Left kidney (tissue), 1 donor: ENCODE measurements at regions not wholly inside any gene's neighbourhood (a gene's known extent, or its start where the extent isn't known, plus 50 kb on each side); places are given as distances from the start of the nearest gene placed in this dataset.
"Not testable (repeated sequence)": the region's sequence is repeated elsewhere in the genome, so short reads cannot be mapped to it uniquely, and the experiment has no call there.

Experiments used
- DNase-seq: peaks from one replicate; pipeline ENCODE4 v3.0.0-alpha.2; 2013

- no peak for DNase-seq
These were observed 289.3 kb downstream of the DUSP6 start for GRCh38 chr12:89062996-89063395.

DNA sequence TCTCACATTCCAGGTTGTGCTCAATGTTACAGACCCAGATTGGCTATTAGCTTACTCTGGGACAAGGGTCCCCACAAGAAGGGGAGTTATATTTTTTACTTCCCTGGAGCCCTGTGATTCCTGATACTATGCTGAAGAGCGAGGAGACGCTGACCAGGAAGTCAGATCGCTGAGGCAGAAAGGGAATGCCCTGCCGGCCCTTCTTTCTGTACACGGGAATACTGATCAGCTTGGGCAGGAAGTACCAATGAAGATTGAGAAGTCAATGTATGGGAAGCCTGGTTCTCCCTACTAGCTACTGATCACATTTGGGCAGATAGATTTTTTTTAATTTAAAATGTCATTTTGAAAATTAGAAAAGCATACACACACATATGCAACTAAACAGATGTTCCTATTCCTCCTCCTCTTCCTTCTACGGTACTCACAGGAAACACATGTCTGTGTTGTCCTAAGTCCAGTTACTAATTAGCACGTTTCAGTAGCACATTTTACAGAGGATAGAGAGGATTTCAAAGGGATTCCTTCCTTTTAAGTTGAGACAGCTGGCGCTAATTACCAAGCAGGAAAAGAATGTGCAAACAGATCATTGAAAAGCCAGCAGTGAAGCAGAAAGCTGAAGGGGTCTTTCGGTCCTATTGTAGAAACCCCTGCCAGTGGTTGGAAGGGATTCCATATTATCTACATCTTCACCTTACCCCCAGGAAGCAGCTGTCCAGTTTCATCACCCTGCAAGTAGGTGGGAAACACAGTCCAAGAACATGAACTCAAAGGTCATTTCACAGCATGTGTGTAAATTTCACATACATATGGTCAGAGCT is 292.4 kb downstream of the DUSP6 start:
- DNase-seq = no peak

DNA sequence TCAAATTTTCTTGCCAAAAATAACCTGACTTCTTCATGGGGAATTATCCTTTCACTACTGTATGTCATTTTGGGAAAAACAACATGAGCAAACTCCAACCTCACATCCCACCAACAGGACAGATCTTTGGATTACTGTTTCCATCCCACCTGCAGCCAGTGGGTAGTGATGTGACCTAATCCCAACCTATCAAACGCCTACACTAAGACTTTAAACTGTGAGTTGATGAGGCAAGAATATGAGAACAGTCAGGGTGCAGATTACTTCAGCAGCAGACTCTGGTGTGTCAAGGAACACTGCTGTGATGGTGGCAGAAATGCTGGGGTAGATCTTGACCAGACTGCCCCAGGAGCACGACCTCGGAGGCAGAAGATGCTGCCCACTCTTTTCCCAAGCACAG is 293.2 kb downstream of the DUSP6 start:
- no peak for DNase-seq

DNA sequence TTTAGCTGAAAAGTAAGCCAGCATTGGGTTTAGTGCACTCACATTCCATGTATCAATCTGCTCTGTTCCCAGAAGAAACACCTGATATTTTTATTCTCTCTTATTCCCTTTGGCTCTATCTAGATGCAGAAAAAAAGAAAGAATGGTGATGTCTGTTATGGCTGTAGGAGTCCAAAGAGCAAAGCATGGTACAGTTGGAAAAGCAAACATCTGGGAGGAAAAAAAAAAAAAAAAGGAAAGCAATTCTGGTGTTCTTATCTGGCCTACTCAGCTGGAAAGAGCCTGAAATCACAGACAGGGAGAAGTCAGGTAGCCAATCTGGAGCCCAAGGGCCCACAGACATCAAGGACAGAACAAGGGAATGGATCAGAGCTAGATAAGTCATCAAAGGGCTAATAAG is 293.9 kb downstream of the DUSP6 start:
- DNase-seq = no peak

DNA sequence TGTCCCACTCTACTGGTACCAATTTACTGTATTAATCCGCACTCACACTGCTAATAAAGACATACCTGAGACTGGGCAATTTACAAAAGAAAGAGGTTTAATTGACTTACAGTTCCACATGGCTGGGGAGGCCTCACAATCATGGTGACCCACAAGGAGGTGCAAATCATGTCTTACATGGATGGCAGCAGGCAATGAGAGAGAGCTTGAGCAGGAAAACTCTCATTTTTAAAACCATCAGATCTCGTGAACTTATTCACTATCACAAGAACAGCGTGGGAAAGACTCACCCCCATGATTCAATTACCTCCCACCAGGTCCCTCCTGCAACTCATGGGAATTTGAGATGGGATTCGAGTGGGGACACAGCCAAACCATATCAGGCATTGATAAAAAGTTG is 298.5 kb downstream of the DUSP6 start:
- DNase-seq = not testable (repeated sequence)

- peak; percentile 72 for DNase-seq
These were observed 301.1 kb downstream of the DUSP6 start for GRCh38 chr12:89051065-89051677.

- no peak for DNase-seq
These were observed 304.4 kb downstream of the DUSP6 start for GRCh38 chr12:89047856-89048418.

DNA sequence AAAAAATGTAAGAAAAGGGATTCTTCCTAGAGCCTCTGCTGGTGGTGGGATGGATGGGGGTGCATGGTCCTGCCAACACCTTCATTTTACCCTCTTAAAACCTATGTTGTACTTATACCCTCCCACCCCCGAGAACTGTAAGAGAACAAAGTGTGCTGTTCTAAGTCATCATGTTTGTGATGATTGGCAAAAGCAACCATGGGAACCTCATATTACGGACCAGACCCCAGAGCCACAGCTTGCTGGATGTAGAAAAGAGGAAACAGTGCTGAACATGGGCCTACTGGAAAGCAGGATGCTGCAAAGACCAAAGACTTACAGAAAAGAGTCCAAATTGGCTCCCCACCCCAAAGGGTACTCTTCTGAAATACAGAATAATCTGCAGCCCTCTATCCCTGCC is 311.2 kb downstream of the DUSP6 start:
- DNase-seq = no peak

GRCh38 chr12:89040146-89040964 is 311.9 kb downstream of the DUSP6 start:
- DNase-seq = no peak

- DNase-seq = no peak
These were observed 313.3 kb downstream of the DUSP6 start for GRCh38 chr12:89038831-89039512.

GRCh38 chr12:89033062-89033461 is 319.2 kb downstream of the DUSP6 start:
- DNase-seq = no peak

DNA sequence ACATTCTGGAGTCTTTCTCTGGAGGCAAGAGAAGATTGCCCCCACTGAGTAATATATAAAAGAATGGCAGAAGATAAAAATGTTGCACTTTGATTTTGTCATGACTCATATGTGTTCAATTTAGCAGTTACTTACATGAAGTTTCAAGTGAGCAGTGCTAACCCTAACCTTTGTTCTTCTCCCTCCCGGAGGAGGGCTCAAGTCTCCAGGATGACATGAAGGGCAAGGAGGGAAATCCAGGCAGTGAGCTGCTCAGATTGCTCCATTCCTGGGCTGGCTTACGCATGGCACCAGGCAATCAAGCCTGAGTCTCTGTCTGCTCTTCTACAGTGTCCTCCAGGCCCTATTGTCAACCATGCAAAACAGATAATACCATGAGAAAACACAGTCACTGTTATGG is 322.3 kb downstream of the DUSP6 start:
- DNase-seq = no peak

DNA sequence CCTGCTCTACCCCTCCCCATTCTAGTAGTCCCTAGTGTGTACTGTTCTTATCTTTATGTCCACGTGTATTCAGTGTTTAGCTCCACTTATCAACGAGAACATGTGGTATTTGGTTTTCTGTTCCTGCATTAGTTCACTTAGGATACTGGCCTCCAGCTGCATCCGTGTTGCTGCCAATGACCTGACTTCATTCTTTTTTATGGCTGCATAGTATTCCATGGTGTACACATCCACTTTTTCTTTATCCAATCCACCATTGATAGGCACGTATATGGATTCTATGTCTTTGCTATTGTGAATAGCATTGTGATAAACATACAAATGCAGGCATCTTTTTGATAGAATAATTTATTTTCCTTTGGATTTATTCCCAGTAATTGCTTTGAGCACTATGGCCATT is 327.7 kb downstream of the DUSP6 start:
- no peak for DNase-seq

- DNase-seq = no peak
These were observed 328.4 kb downstream of the DUSP6 start for GRCh38 chr12:89023936-89024335.

DNA sequence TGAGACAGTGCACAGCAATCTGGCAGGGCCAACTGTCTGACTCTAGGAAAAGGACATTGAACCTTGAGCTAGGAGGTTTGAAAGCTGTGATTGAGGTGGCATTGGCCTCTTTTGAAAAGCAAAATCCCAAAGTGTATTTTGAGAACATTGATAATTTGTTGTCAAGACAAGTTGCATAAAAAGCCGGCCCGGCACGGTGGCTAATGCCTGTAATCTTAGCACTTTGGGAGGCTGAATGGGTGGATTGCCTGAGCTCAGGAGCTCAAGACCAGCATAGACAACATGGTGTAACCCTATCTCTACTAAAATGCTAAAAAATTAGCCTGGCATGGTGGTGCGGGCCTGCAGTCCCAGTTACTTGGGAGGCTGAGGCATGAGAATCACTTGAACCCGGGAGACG is 331.6 kb downstream of the DUSP6 start:
- DNase-seq = no peak

GRCh38 chr12:89020121-89020480 is 332.2 kb downstream of the DUSP6 start:
- no peak for DNase-seq

- peak; percentile 86 for DNase-seq
These were observed 332.7 kb downstream of the DUSP6 start for GRCh38 chr12:89019439-89020120.

- peak; percentile 83 for DNase-seq
These were observed 335.1 kb downstream of the DUSP6 start for GRCh38 chr12:89016970-89017778.

DNA sequence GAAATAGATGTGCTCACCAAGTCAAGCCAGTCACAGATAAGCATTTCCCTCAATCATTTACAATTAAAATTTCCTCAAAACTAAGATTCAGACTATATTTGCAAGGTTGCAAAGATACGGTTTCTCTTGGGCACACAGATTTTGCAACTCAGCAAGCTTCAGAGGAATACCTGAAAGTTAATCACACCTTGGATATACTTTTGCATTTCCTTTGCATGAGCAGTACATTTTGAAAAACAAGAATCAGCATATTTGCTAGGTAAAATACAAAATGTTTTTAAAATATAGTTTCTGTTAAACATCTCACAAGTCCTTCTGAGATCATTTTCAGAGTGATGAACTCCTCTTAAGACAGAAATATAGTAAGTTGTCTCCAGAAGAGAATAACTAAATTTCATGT is 336.9 kb downstream of the DUSP6 start:
- DNase-seq = no peak

DNA sequence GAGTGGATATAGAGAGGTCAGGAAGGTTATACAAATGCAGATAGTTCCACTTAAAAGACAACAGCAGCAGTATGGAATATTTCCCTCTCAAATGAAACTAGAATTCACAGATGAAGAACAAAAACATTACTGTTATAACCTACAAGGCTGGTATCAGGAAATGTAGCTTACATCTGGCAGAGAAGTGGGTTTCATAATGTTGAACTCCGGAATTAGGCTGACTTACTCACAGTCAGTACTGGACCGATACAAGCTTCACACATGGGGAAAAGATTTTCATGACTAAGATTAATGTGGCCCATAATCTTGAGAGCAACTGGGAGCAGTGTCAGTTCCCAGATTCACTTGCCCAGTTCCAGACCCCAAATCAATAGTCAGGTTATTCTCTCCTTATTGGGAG is 353.9 kb downstream of the DUSP6 start:
- no peak for DNase-seq
